MCF 10A (cell line): ENCODE measurements at regions not wholly inside any gene's neighbourhood (a gene's known extent, or its start where the extent isn't known, plus 50 kb on each side); places are given as distances from the start of the nearest gene placed in this dataset.

ENCODE experiments used
- BruUV-seq: library from RNA; stranded (reverse); fragments of 400-500 nt; replicated peaks from 2 replicates; lab custom pipeline; 2021; lab: Mats Ljungman, UMichigan
- CTCF ChIA-PET: fragments of 300-600 bp; sonication (Branson Sonifier 250); formaldehyde crosslinking; extraction: SDS; loops from one replicate; lab custom pipeline; 2021; ENCODE audit warnings: antibody characterized with exemption, inconsistent platforms; lab: Yijun Ruan, JAX
- POLR2A ChIA-PET: fragments of 300-600, 350-650 bp; sonication (Branson Sonifier 250); formaldehyde crosslinking; extraction: SDS; loops from one replicate; lab custom pipeline; 2020; ENCODE audit warnings: antibody characterized with exemption, inconsistent platforms; lab: Yijun Ruan, JAX
- DNase-seq: peaks from one replicate; pipeline ENCODE4 v3.0.0-alpha.2; 2018; ENCODE audit not compliant: unreplicated experiment
- H3K27ac Mint-ChIP-seq: one replicate; pipeline ENCODE4 v1.8.0; 2022; ENCODE audit warnings: mild to moderate bottlenecking, low read depth, mixed read lengths; ENCODE audit not compliant: unreplicated experiment
- H3K27me3 Mint-ChIP-seq: one replicate; pipeline ENCODE4 v1.8.0; 2022; ENCODE audit warnings: mixed read lengths; ENCODE audit not compliant: insufficient read depth, unreplicated experiment
- H3K36me3 Mint-ChIP-seq: one replicate; pipeline ENCODE4 v1.8.0; 2022; ENCODE audit warnings: mild to moderate bottlenecking, moderate library complexity, mixed read lengths; ENCODE audit not compliant: insufficient read depth, unreplicated experiment
- H3K4me1 Mint-ChIP-seq: one replicate; pipeline ENCODE4 v1.8.0; 2022; ENCODE audit warnings: mixed read lengths; ENCODE audit not compliant: insufficient read depth, unreplicated experiment
- H3K4me3 Mint-ChIP-seq: one replicate; pipeline ENCODE4 v1.8.0; 2022; ENCODE audit warnings: mild to moderate bottlenecking, moderate library complexity, mixed read lengths; ENCODE audit not compliant: unreplicated experiment
- H3K9me3 Mint-ChIP-seq: one replicate; pipeline ENCODE4 v1.8.0; 2022; ENCODE audit warnings: mixed read lengths; ENCODE audit not compliant: unreplicated experiment
- CTCF ChIP-seq: fragments of 200-600 bp; IDR thresholded peaks from one replicate; pipeline ENCODE4 v1.8.0; 2022; ENCODE audit warnings: antibody characterized with exemption, mild to moderate bottlenecking; ENCODE audit not compliant: unreplicated experiment
- intact Hi-C: fragments of 100-400 bp; cut with micrococcal nuclease; formaldehyde crosslinking; loops from 2 replicates; pipeline ENCODE4 v1.14.1; 2022

- no peak for TF ChIP-seq CTCF
- Mint-ChIP-seq H3K27ac (no peak overlapping the region), H3K4me1 (no peaks in the 10 kb centered on the region), H3K4me3 (no peak overlapping the region), H3K9me3 (no peaks in the 10 kb centered on the region), H3K36me3 (no peaks in the 10 kb centered on the region), H3K27me3 (no peaks in the 10 kb centered on the region)
- intact Hi-C loops = no loop called here
- no TSS peak for BruUV-seq
- ChIA-PET CTCF (interaction anchor here (0.7 to 2.0 kb wide), 3 partner anchors 20 to 918 kb away, joined by 3 to 5 read pairs (median 3); no protein-coding TSS in a partner anchor), POLR2A (interaction anchor here (1.9 kb wide), 1 partner anchor 11 kb away, joined by 4 read pairs; no protein-coding TSS in a partner anchor)
- no peak for DNase-seq
Measured at GRCh38 chr18:22737054-22737453, 196.1 kb upstream of the RBBP8 start.

GRCh38 chr18:22739061-22739642 lies 194.0 kb upstream of the RBBP8 start:
- H3K27ac Mint-ChIP-seq = no peak overlapping the region
- no peaks in the 10 kb centered on the region for H3K4me1 Mint-ChIP-seq
- intact Hi-C loops = no loop called here
- H3K4me3 Mint-ChIP-seq = no peak overlapping the region
- no TSS peak for BruUV-seq
- ChIA-PET POLR2A (interaction anchor here (0.5 kb wide), 1 partner anchor 320 kb away, joined by 3 read pairs; no protein-coding TSS in a partner anchor), CTCF (no interaction called here)
- TF ChIP-seq CTCF = no peak
- no peak for DNase-seq
- no peaks in the 10 kb centered on the region for H3K36me3 Mint-ChIP-seq
- no peaks in the 10 kb centered on the region for H3K27me3 Mint-ChIP-seq
- H3K9me3 Mint-ChIP-seq = no peaks in the 10 kb centered on the region

GRCh38 chr18:22739789-22740188 lies 193.3 kb upstream of the RBBP8 start:
- no peaks in the 10 kb centered on the region for H3K4me1 Mint-ChIP-seq
- ChIA-PET CTCF (no interaction called here), POLR2A (no interaction called here)
- intact Hi-C loops = no loop called here
- H3K36me3 Mint-ChIP-seq = no peaks in the 10 kb centered on the region
- H3K27me3 Mint-ChIP-seq = no peaks in the 10 kb centered on the region
- no TSS peak for BruUV-seq
- no peak for DNase-seq
- no peak overlapping the region for H3K4me3 Mint-ChIP-seq
- no peak for TF ChIP-seq CTCF
- no peak overlapping the region for H3K27ac Mint-ChIP-seq
- H3K9me3 Mint-ChIP-seq = no peaks in the 10 kb centered on the region

- DNase-seq = no peak
- no peak for TF ChIP-seq CTCF
- CTCF ChIA-PET = no interaction called here
- intact Hi-C loops = no loop called here
- Mint-ChIP-seq H3K4me3 (no peak overlapping the region), H3K4me1 (no peaks in the 10 kb centered on the region), H3K27me3 (peaks cover 5% of the 10 kb centered on the region), H3K27ac (no peak overlapping the region), H3K9me3 (no peaks in the 10 kb centered on the region), H3K36me3 (no peaks in the 10 kb centered on the region)
- BruUV-seq = no TSS peak
- POLR2A ChIA-PET = no interaction called here
Measured at GRCh38 chr18:22741318-22741717, 191.8 kb upstream of the RBBP8 start.
